Stimulated activated CD4-positive, alpha-beta T cell treated with anti-CD3 and anti-CD28 coated beads, Interleukin-4, amount 100 ng/mL, for 24 hours (primary cell): ENCODE measurements at regions not wholly inside any gene's neighbourhood (a gene's known extent, or its start where the extent isn't known, plus 50 kb on each side); places are given as distances from the start of the nearest gene placed in this dataset.
"Not testable (repeated sequence)": the region's sequence is repeated elsewhere in the genome, so short reads cannot be mapped to it uniquely, and the experiment has no call there.

Source experiments
- DNase-seq: peaks from one replicate; pipeline ENCODE4 v3.0.0-alpha.2; 2020

- DNase-seq, result no peak
These were observed 192.8 kb downstream of the TM9SF2 start for GRCh38 chr13:99693852-99694611.

GRCh38 chr13:99693351-99693750 is 192.1 kb downstream of the TM9SF2 start:
- no peak for DNase-seq

GRCh38 chr13:99692854-99693253 is 191.6 kb downstream of the TM9SF2 start:
- no peak for DNase-seq

GRCh38 chr13:99691552-99691951 is 190.3 kb downstream of the TM9SF2 start:
- DNase-seq, result no peak

GRCh38 chr13:99690426-99691174 is 189.3 kb downstream of the TM9SF2 start:
- DNase-seq, result no peak

GRCh38 chr13:99689955-99690354 is 188.7 kb downstream of the TM9SF2 start:
- no peak for DNase-seq

- no peak for DNase-seq
These were observed 187.5 kb downstream of the TM9SF2 start for GRCh38 chr13:99688776-99689175.

GRCh38 chr13:99687723-99688397 is 186.6 kb downstream of the TM9SF2 start:
- DNase-seq, result no peak

GRCh38 chr13:99686944-99687411 is 185.7 kb downstream of the TM9SF2 start:
- DNase-seq, result no peak

- DNase-seq, result no peak
These were observed 184.9 kb downstream of the TM9SF2 start for GRCh38 chr13:99686157-99686572.

- DNase-seq, result no peak
These were observed 180.4 kb downstream of the TM9SF2 start for GRCh38 chr13:99681695-99682094.

- DNase-seq, result no peak
These were observed 176.1 kb downstream of the TM9SF2 start for GRCh38 chr13:99677116-99677951.

- no peak for DNase-seq
These were observed 170.5 kb downstream of the TM9SF2 start for GRCh38 chr13:99671746-99672145.

- DNase-seq, result not testable (repeated sequence)
These were observed 167.8 kb downstream of the TM9SF2 start for GRCh38 chr13:99669096-99669495.

GRCh38 chr13:99666146-99666805 is 165.0 kb downstream of the TM9SF2 start:
- no peak for DNase-seq

GRCh38 chr13:99665711-99666110 is 164.4 kb downstream of the TM9SF2 start:
- DNase-seq, result no peak

GRCh38 chr13:99663908-99664307 is 162.6 kb downstream of the TM9SF2 start:
- no peak for DNase-seq

- DNase-seq, result no peak
These were observed 162.0 kb downstream of the TM9SF2 start for GRCh38 chr13:99663185-99663825.

- no peak for DNase-seq
These were observed 161.4 kb downstream of the TM9SF2 start for GRCh38 chr13:99662678-99663077.

GRCh38 chr13:99661791-99662190 is 160.5 kb downstream of the TM9SF2 start:
- no peak for DNase-seq

- DNase-seq, result no peak
These were observed 158.7 kb downstream of the TM9SF2 start for GRCh38 chr13:99659866-99660554.
